ENCODE measurements at regions not wholly inside any gene's neighbourhood (a gene's known extent, or its start where the extent isn't known, plus 50 kb on each side); places are given as distances from the start of the nearest gene placed in this dataset.

DNA sequence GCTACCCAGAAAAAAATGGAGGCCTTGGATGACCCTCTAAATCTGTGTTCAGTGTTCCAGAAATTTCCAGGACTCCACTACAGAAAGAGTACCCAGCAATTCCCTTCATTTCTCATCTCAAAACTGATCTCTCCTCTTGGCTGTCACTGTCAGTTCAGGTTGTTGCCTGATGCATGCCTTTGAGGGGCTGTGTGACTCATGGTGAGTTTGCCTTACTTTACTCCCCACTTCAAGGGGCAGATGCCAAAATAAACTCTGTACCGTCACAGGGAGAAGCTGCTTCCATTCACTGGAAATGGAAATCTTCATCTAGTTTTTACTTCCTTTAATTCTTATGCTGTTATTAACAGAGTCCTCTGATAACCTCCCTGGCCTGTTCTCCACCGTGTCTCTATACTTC, 1075.0 kb downstream of the DIAPH3 start:
- H3K27me3 ChIP-seq = no peaks in the 10 kb centered on the region
- no peaks in the 10 kb centered on the region for H3K36me3 ChIP-seq
- WGBS, 3 donors = 15 to 19% (median 17%) methylated on average over 2 of the region's 2 CpGs
- no peaks in the 10 kb centered on the region for H3K4me1 ChIP-seq (ENCODE audit: insufficient read depth)
- no peak overlapping the region for H3K4me3 ChIP-seq
- no peak for TF ChIP-seq EP300 (IDR thresholded peaks at IDR 0.05)
- TF ChIP-seq POLR2A (IDR thresholded peaks at IDR 0.05) = no peak
- TF ChIP-seq, protein P1, sequence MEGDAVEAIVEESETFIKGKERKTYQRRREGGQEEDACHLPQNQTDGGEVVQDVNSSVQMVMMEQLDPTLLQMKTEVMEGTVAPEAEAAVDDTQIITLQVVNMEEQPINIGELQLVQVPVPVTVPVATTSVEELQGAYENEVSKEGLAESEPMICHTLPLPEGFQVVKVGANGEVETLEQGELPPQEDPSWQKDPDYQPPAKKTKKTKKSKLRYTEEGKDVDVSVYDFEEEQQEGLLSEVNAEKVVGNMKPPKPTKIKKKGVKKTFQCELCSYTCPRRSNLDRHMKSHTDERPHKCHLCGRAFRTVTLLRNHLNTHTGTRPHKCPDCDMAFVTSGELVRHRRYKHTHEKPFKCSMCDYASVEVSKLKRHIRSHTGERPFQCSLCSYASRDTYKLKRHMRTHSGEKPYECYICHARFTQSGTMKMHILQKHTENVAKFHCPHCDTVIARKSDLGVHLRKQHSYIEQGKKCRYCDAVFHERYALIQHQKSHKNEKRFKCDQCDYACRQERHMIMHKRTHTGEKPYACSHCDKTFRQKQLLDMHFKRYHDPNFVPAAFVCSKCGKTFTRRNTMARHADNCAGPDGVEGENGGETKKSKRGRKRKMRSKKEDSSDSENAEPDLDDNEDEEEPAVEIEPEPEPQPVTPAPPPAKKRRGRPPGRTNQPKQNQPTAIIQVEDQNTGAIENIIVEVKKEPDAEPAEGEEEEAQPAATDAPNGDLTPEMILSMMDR (IDR thresholded peaks at IDR 0.05) = no peak
- no peak overlapping the region for H3K27ac ChIP-seq
- no peak for DNase-seq
- intact Hi-C loops (cut with DNase I) = no loop called here
- H3K9me3 ChIP-seq = no peaks in the 10 kb centered on the region

DNA sequence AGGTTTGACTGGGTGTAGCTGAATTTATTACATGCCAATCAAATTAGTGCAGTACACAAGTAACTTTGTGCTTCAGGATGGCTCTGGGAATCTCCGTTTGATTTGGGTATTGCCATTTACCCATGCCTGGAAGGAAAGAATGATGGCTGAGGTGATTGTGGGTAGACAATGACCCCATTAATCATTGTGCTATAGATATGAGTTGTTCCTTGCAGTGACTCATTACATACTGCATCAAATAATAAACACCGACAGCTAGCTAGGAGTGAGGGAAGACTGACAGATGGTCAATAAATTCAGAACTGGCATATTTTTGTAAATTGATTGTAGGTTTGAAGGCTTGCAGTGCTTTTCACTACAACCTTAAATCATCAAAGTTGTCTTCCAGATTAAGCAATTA, 1069.5 kb downstream of the DIAPH3 start:
- intact Hi-C loops (cut with DNase I) = no loop called here
- Histone ChIP-seq H3K27me3 (no peaks in the 10 kb centered on the region), H3K4me3 (no peak overlapping the region), H3K27ac (no peak overlapping the region), H3K9me3 (no peaks in the 10 kb centered on the region), H3K4me1 (ENCODE audit: insufficient read depth) (no peaks in the 10 kb centered on the region), H3K36me3 (no peaks in the 10 kb centered on the region)
- no peak for DNase-seq
- 74 to 79% (median 75%) methylated on average over 2 of the region's 2 CpGs for WGBS, 3 donors
- TF ChIP-seq EP300 (IDR thresholded peaks at IDR 0.05) = no peak
- TF ChIP-seq, protein P1 (IDR thresholded peaks at IDR 0.05) = no peak
- TF ChIP-seq POLR2A (IDR thresholded peaks at IDR 0.05) = no peak

DNA sequence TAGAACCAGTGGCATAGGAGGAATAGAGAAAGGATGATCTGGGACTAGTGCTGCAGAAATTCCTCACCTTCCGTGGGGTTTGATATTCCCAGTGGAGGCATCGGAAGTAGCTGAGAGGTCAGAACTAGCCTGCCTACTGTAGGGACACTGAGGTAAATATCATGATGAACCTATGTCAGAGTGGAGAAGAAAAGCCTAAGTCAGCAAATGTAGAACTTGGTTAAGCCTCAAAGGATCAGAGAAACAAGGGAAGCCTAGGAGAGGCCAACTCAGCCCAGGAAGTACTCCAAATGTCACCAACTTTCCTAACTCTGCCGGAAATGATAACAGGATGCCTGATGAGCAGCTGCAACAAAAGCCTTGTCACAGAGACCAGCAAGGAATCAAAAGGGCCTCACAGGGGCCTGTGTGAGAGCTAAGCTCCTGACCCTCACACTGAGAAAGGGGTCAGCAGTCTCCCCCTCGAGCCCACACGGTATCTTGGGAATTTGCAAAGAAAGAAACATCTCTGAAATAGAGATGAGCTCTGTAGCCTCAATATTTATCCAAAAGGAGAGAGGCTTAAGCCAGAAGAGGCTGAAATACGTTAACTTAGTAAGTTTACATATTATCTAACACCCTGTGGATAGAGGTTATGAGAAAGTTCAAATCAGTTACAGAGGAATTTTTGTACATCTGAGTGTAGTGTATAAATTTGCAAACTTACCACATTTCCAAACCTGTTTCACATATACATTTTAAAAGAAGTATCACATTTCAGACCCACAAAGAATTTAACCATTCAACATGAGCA, 1064.3 kb downstream of the DIAPH3 start:
- TF ChIP-seq, protein P1 (IDR thresholded peaks at IDR 0.05) = no peak
- TF ChIP-seq POLR2A (IDR thresholded peaks at IDR 0.05) (no peak), EP300 (IDR thresholded peaks at IDR 0.05) (no peak)
- no peak for DNase-seq
- no peaks in the 10 kb centered on the region for H3K4me1 ChIP-seq (ENCODE audit: insufficient read depth)
- no peak overlapping the region for H3K27ac ChIP-seq
- H3K27me3 ChIP-seq = no peaks in the 10 kb centered on the region
- H3K4me3 ChIP-seq = no peak overlapping the region
- H3K36me3 ChIP-seq = no peaks in the 10 kb centered on the region
- H3K9me3 ChIP-seq = no peaks in the 10 kb centered on the region
- intact Hi-C loops (cut with DNase I) = no loop called here
- 38 to 48% (median 43%) methylated on average over 6 of the region's 6 CpGs for WGBS, 3 donors

DNA sequence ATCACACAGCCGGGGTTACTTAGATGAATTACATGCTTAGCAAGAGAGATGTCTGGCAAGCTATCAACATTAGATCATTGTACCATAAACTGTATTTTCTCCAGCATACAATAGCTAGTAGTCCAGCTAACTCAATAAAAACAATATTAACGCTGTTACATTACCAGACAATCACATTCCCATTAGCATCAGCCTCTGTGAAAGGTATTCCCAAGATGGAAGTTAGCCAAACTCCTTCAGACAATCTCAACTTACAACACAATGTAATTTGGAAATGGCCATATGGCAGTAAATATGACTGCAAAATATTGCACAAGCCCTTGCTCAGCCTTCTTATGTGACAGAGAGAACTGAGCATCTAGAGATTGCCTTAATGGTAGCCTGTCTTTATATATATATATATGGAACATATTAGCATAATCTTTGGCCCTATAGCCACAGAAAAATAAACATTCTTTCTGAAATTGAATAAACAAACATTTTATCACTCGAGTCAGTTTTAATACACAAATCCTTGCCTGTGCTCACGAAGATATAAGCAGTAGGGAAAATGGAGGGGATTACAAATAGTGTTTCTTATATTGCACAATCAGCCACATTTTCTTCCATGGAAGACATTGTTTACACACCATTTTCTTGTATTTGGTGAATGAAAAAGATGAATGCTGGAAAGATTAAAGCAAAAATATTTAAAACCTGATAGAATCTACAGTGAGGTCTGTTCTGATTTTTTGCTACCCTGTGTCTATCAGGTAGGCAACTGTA, 1060.5 kb downstream of the DIAPH3 start:
- 46 to 52% (median 48%) methylated on average over 4 of the region's 4 CpGs for WGBS, 3 donors
- H3K4me3 ChIP-seq = no peak overlapping the region
- TF ChIP-seq POLR2A (IDR thresholded peaks at IDR 0.05) (no peak), EP300 (IDR thresholded peaks at IDR 0.05) (no peak)
- TF ChIP-seq, protein P1 (IDR thresholded peaks at IDR 0.05) = no peak
- H3K4me1 ChIP-seq (ENCODE audit: insufficient read depth) = no peaks in the 10 kb centered on the region
- no peak overlapping the region for H3K27ac ChIP-seq
- H3K27me3 ChIP-seq = no peaks in the 10 kb centered on the region
- no peak for DNase-seq
- H3K9me3 ChIP-seq = no peaks in the 10 kb centered on the region
- intact Hi-C loops (cut with DNase I) = no loop called here
- no peaks in the 10 kb centered on the region for H3K36me3 ChIP-seq
